ENCODE measurements at regions not wholly inside any gene's neighbourhood (a gene's known extent, or its start where the extent isn't known, plus 50 kb on each side); places are given as distances from the start of the nearest gene placed in this dataset.

DNA sequence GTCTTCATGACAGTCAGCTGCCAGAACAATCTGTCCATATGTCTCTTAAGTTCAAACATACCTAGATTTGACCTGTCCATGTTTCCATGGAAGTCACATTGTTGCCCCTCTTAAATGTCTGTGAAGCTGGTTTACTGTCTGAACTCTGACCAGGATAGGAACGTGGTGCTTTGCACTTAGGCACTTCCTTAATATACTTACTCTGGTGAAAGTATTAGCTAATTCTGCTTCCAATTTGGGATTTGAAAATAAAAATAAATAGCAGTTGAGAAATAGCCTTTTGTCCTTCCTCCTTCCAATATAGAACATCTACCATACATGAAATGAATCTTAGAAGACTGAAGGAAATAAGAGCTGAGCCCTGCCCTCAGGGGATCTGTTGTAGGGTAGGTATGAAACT, 524.5 kb upstream of the CLINT1 start:
- H3K9me3 ChIP-seq: peaks cover 0 to 8% of the 10 kb centered on the region in 2 donors
- peaks cover 0 to 9% of the 10 kb centered on the region in 2 donors for H3K4me1 ChIP-seq
- H3K27me3 ChIP-seq: no peaks in the 10 kb centered on the region
- TF ChIP-seq, protein P1, sequence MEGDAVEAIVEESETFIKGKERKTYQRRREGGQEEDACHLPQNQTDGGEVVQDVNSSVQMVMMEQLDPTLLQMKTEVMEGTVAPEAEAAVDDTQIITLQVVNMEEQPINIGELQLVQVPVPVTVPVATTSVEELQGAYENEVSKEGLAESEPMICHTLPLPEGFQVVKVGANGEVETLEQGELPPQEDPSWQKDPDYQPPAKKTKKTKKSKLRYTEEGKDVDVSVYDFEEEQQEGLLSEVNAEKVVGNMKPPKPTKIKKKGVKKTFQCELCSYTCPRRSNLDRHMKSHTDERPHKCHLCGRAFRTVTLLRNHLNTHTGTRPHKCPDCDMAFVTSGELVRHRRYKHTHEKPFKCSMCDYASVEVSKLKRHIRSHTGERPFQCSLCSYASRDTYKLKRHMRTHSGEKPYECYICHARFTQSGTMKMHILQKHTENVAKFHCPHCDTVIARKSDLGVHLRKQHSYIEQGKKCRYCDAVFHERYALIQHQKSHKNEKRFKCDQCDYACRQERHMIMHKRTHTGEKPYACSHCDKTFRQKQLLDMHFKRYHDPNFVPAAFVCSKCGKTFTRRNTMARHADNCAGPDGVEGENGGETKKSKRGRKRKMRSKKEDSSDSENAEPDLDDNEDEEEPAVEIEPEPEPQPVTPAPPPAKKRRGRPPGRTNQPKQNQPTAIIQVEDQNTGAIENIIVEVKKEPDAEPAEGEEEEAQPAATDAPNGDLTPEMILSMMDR (IDR thresholded peaks at IDR 0.05): no peak
- no peak overlapping the region for H3K27ac ChIP-seq
- no peak overlapping the region for H3K4me3 ChIP-seq
- no peaks in the 10 kb centered on the region for H3K36me3 ChIP-seq
- DNase-seq (ENCODE audit: low spot score): no peak

DNA sequence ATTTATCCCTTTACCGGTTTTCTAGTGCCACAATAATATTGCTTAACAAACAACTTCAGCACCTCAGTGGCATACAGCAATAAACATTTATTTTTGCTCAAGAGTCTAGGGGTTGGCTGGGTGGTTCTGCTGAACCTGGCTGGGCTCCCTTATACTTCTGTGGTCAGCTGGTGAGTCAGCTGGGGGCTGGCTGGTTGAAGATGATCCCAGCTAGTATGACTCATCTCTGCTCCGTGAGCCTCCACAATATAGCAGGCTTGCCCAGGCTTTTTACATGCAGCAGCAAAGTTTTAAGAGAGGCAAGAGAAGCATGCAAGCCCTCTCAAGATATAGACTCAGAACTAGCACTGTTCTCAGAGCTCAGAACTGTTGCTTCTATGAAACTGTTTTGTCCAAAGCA, 523.5 kb upstream of the CLINT1 start:
- DNase-seq (ENCODE audit: low spot score): peak; percentile 89
- peaks cover 0 to 9% of the 10 kb centered on the region in 2 donors for H3K4me1 ChIP-seq
- no peak overlapping the region for H3K4me3 ChIP-seq
- no peaks in the 10 kb centered on the region for H3K27me3 ChIP-seq
- TF ChIP-seq, protein P1 (IDR thresholded peaks at IDR 0.05): no peak
- H3K9me3 ChIP-seq: peaks cover 0 to 12% of the 10 kb centered on the region in 2 donors
- no peak overlapping the region for H3K27ac ChIP-seq
- no peaks in the 10 kb centered on the region for H3K36me3 ChIP-seq

DNA sequence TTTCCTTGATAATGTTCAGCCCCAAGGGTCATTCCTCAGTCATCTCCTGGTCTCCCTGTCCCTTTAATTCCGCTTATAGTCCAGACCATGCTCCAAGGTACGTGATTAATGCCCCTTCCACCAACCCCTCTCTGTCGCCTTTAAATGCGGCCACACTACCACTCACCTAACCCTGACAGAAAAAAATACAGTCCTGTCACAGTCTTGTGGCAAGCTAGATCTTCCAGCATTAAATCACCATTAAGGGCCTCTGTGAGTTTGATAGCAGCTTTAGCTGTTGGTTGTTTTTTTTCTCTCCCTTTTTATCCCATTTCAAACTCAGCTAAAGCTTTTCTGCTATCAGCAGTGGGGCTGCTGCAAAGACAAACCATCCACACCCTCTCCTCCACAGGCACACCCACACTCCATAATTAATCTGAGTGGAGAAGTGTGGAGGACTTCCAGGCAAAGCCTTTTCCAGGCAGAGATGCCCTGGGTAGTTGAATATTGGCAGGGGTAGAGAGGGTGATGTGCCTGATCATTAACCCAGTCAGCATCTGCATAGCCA, 522.7 kb upstream of the CLINT1 start:
- Histone ChIP-seq H3K27me3 (no peaks in the 10 kb centered on the region), H3K27ac (no peak overlapping the region), H3K36me3 (no peaks in the 10 kb centered on the region), H3K4me1 (peaks cover 0 to 9% of the 10 kb centered on the region in 2 donors), H3K9me3 (peaks cover 0 to 17% of the 10 kb centered on the region in 2 donors), H3K4me3 (no peak overlapping the region)
- TF ChIP-seq, protein P1 (IDR thresholded peaks at IDR 0.05): no peak
- no peak for DNase-seq (ENCODE audit: low spot score)

DNA sequence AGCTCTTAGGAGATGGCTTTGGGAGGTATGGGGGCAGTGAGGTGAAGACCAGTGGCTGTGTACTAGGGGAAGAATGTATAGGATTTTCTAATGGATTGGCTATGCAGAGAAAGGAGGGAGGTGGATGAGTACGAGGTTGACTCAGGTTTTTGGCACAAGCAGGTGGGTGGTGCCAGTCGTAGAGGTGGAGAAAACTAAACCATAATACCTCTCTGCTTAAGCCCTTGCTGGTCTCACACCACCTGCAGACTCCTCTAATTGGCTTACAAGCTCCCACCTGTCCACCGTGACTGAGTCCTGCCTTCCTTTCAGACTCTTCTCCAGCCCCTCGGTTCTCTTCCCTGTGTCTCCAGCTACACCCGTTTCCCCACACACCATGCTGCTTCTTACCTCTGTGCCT, 521.7 kb upstream of the CLINT1 start:
- TF ChIP-seq, protein P1 (IDR thresholded peaks at IDR 0.05): no peak
- DNase-seq (ENCODE audit: low spot score): no peak

DNA sequence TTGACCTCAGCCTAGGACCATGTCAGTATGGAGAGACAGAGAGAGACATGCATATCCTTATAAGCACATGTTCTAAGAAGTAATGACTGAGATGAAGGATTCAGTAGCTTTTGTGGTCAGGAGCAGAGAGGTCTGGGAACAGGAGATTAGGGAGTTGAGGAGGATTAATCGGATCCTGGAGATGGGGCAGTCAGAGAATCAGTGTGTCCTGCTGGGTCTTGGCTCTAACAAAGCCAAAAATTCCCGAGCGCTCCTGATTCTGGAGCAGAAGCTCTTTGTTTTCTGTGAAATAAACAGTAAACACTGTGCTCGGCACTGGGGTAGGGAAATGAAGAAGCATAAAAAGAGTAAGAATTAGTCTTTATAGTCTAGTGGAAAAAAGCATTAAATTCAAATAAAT, 520.0 kb upstream of the CLINT1 start:
- H3K4me3 ChIP-seq: no peak overlapping the region
- no peaks in the 10 kb centered on the region for H3K36me3 ChIP-seq
- no peak overlapping the region for H3K27ac ChIP-seq
- TF ChIP-seq, protein P1 (IDR thresholded peaks at IDR 0.05): no peak
- peaks cover 0 to 9% of the 10 kb centered on the region in 2 donors for H3K9me3 ChIP-seq
- no peak for DNase-seq (ENCODE audit: low spot score)
- no peaks in the 10 kb centered on the region for H3K27me3 ChIP-seq
- H3K4me1 ChIP-seq: peaks cover 0 to 10% of the 10 kb centered on the region in 2 donors

More for the DNA sequence above, 521.7 kb upstream of the CLINT1 start:
- peaks cover 0 to 16% of the 10 kb centered on the region in 2 donors for H3K9me3 ChIP-seq
- no peak overlapping the region for H3K27ac ChIP-seq
- no peaks in the 10 kb centered on the region for H3K27me3 ChIP-seq
- no peak overlapping the region for H3K4me3 ChIP-seq
- H3K4me1 ChIP-seq: peaks cover 0 to 9% of the 10 kb centered on the region in 2 donors
- no peaks in the 10 kb centered on the region for H3K36me3 ChIP-seq

DNA sequence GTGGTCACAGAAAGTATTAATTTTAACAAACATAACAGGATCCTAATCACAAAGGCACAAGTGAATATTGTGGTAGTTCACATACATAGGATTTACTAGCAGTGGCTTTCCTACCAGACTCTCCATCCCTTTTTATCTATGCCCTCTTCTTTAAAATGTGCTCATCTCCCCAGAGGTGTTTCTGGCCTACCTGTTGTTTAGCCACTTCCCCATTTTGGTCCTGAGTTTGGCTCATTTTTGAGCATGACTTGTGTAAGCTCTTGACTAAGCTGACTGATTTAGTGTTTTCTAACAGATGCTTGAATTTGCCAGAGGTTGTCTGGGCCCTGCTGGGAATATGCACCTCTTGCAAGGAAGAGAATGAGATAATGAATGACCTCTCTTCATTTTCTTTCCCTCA, 517.7 kb upstream of the CLINT1 start:
- TF ChIP-seq, protein P1 (IDR thresholded peaks at IDR 0.05): no peak

More for the DNA sequence above, 517.7 kb upstream of the CLINT1 start:
- Histone ChIP-seq H3K4me1 (peaks cover 0 to 8% of the 10 kb centered on the region in 2 donors), H3K9me3 (peaks cover 0 to 9% of the 10 kb centered on the region in 2 donors), H3K4me3 (no peak overlapping the region), H3K36me3 (no peaks in the 10 kb centered on the region), H3K27ac (no peak overlapping the region), H3K27me3 (no peaks in the 10 kb centered on the region)
- DNase-seq (ENCODE audit: low spot score): no peak
